ENCODE measurements at regions not wholly inside any gene's neighbourhood (a gene's known extent, or its start where the extent isn't known, plus 50 kb on each side); places are given as distances from the start of the nearest gene placed in this dataset.

- CTCF ChIA-PET: no interaction called here
- intact Hi-C loops (cut with micrococcal nuclease; ENCODE audit: unreplicated experiment): no loop called here
Measured at GRCh38 chr19:30743011-30743410, 370.8 kb downstream of the ZNF536 start.

DNA sequence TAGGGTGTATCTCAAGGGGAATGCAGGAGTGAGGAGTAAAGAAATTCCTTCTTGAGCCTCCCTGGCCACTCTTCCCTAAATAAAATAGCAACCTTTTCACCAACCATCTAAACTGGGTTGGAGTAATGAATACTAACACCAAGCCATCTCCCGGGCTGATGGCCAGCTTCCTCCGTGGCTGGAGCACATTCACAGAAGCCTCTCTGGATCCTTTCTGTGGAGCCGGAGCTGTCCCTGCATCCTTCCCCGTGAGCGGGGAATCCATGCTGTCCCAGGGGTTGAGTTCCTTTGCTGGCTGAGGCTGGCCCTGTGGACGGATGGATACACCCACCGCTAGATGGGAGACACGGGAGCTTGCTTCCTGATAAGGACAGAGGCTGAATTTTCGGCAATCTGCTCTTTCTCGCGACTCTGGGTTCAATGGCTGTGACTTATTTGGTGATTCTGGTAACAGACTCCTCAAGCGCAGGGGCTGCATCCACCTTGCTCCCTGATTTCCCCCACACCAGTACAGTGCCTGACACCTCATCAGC, 370.3 kb downstream of the ZNF536 start:
- no peak overlapping the region for H3K4me3 ChIP-seq (ENCODE audit: low read depth in 2 of 2, low read length in 2 of 2)
- in situ Hi-C loops (cut with HindIII; ENCODE audit: low pct_unique_long_range_greater_than_20kb, low sequenced_read_pairs): no loop called here
- ChIA-PET POLR2A (no interaction called here), CTCF (no interaction called here)
- no TSS peak for BruUV-seq (replicated peaks)
- H3K36me3 ChIP-seq (ENCODE audit: control insufficient read depth, insufficient read depth, low read length): no peaks in the 10 kb centered on the region
- H3K4me1 ChIP-seq (ENCODE audit: control insufficient read depth, insufficient read depth, low read length): no peaks in the 10 kb centered on the region
- no peaks in the 10 kb centered on the region for H3K9me3 ChIP-seq (ENCODE audit: control insufficient read depth, insufficient read depth, low read depth, low read length)
- intact Hi-C loops (cut with micrococcal nuclease; ENCODE audit: unreplicated experiment): no loop called here
- TF ChIP-seq REST (IDR thresholded peaks at IDR 0.05; ENCODE audit: insufficient read depth in 1 of 2, low read depth in 2 of 2, low read length in 1 of 2) (no peak), TCF7L2 (IDR thresholded peaks at IDR 0.05; ENCODE audit: low read depth, low read length) (no peak), SIN3A (IDR thresholded peaks at IDR 0.05; ENCODE audit: borderline replicate concordance, insufficient read depth, low read depth, low read length) (no peak), POLR2AphosphoS5 (IDR thresholded peaks at IDR 0.05; ENCODE audit: low read depth, low read length) (no peak)
- TF ChIP-seq, protein P1, sequence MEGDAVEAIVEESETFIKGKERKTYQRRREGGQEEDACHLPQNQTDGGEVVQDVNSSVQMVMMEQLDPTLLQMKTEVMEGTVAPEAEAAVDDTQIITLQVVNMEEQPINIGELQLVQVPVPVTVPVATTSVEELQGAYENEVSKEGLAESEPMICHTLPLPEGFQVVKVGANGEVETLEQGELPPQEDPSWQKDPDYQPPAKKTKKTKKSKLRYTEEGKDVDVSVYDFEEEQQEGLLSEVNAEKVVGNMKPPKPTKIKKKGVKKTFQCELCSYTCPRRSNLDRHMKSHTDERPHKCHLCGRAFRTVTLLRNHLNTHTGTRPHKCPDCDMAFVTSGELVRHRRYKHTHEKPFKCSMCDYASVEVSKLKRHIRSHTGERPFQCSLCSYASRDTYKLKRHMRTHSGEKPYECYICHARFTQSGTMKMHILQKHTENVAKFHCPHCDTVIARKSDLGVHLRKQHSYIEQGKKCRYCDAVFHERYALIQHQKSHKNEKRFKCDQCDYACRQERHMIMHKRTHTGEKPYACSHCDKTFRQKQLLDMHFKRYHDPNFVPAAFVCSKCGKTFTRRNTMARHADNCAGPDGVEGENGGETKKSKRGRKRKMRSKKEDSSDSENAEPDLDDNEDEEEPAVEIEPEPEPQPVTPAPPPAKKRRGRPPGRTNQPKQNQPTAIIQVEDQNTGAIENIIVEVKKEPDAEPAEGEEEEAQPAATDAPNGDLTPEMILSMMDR (IDR thresholded peaks at IDR 0.05): no peak
- DNase-seq (ENCODE audit: low read depth, low spot score): no peak
- peaks cover 18% of the 10 kb centered on the region for H3K27me3 ChIP-seq (ENCODE audit: control insufficient read depth, insufficient read depth, low read length)
- no peak for ATAC-seq
- no peak overlapping the region for H3K27ac ChIP-seq (ENCODE audit: low read length)

More at GRCh38 chr19:30743011-30743410, 370.8 kb downstream of the ZNF536 start:
- H3K9me3 ChIP-seq (ENCODE audit: control insufficient read depth, insufficient read depth, low read depth, low read length): no peaks in the 10 kb centered on the region
- POLR2A ChIA-PET: interaction anchor here (0.6 kb wide), 1 partner anchor 1157 kb away, joined by 3 read pairs; no protein-coding TSS in a partner anchor
- no peak overlapping the region for H3K27ac ChIP-seq (ENCODE audit: low read length)
- no TSS peak for BruUV-seq (replicated peaks)
- ATAC-seq (no peak), DNase-seq (ENCODE audit: low read depth, low spot score) (no peak)
- TF ChIP-seq SIN3A (IDR thresholded peaks at IDR 0.05; ENCODE audit: borderline replicate concordance, insufficient read depth, low read depth, low read length) (no peak), REST (IDR thresholded peaks at IDR 0.05; ENCODE audit: insufficient read depth in 1 of 2, low read depth in 2 of 2, low read length in 1 of 2) (no peak), POLR2AphosphoS5 (IDR thresholded peaks at IDR 0.05; ENCODE audit: low read depth, low read length) (no peak), TCF7L2 (IDR thresholded peaks at IDR 0.05; ENCODE audit: low read depth, low read length) (no peak)
- TF ChIP-seq, protein P1 (IDR thresholded peaks at IDR 0.05): no peak
- no peaks in the 10 kb centered on the region for H3K36me3 ChIP-seq (ENCODE audit: control insufficient read depth, insufficient read depth, low read length)
- H3K27me3 ChIP-seq (ENCODE audit: control insufficient read depth, insufficient read depth, low read length): peaks cover 18% of the 10 kb centered on the region
- in situ Hi-C loops (cut with HindIII; ENCODE audit: low pct_unique_long_range_greater_than_20kb, low sequenced_read_pairs): no loop called here
- no peak overlapping the region for H3K4me3 ChIP-seq (ENCODE audit: low read depth in 2 of 2, low read length in 2 of 2)
- H3K4me1 ChIP-seq (ENCODE audit: control insufficient read depth, insufficient read depth, low read length): no peaks in the 10 kb centered on the region

All from Panc1 (cell line).